Right lobe of liver (tissue), 6 donors: ENCODE measurements at regions not wholly inside any gene's neighbourhood (a gene's known extent, or its start where the extent isn't known, plus 50 kb on each side); places are given as distances from the start of the nearest gene placed in this dataset.

ENCODE experiments used
- ATAC-seq, 4 donors: fragments of 200-7000 bp; cut with Tn5 transposase; one replicate each; pipeline ENCODE4 v1.9.1; 2020; ENCODE audit warnings: mild to moderate bottlenecking in 4 of 4, moderate library complexity in 4 of 4
- DNase-seq, 3 donors: peaks; one replicate each; pipeline ENCODE4 v3.0.0-alpha.2; 2020
- H3K27ac ChIP-seq, 3 donors: fragments of 200-600 bp; one replicate each; pipeline ENCODE4 v1.8.0; 2022
- H3K27me3 ChIP-seq, 2 donors: fragments of 200-600 bp; one replicate each; pipeline ENCODE4 v1.8.0; 2022
- H3K36me3 ChIP-seq, 4 donors: fragments of 200-600 bp; sonication (generic) in 1 of 4; one replicate each; pipeline versions ENCODE4 v1.5.1 to v1.8.0; 2017 to 2022; ENCODE audit warnings: control low read depth in 1 of 4
- H3K4me1 ChIP-seq, 4 donors: fragments of 200-600 bp; sonication (generic) in 1 of 4; one replicate each; pipeline versions ENCODE4 v1.5.1 to v1.8.0; 2017 to 2022; ENCODE audit warnings: control low read depth in 1 of 4
- H3K4me3 ChIP-seq, 3 donors: fragments of 200-600 bp; one replicate each; pipeline ENCODE4 v1.8.0; 2022
- H3K9me3 ChIP-seq, 4 donors: fragments of 200-600 bp; sonication (generic) in 1 of 4; one replicate each; pipeline versions ENCODE4 v1.5.1 to v1.8.0; 2017 to 2022; ENCODE audit warnings: control low read depth in 1 of 4
- CTCF ChIP-seq, 4 donors: fragments of 200-600 bp in 3 of 4; fragments of 450-650 bp in 1 of 4; IDR thresholded peaks; one replicate each; pipeline versions ENCODE4 v1.5.1 to v1.8.0; 2016 to 2022; ENCODE audit warnings: antibody characterized with exemption in 4 of 4, mild to moderate bottlenecking in 2 of 4
- POLR2A ChIP-seq: fragments of 450-650 bp; IDR thresholded peaks from one replicate; pipeline ENCODE4 v1.6.1; 2017; ENCODE audit warnings: antibody characterized with exemption, mild to moderate bottlenecking
- WGBS: methylation state at CpG from one replicate; pipeline ENCODE4 v1.1.6; 2018; ENCODE audit warnings: low coverage, low lambda C conversion rate; ENCODE audit not compliant: insufficient coverage; ENCODE audit errors: missing lambda C conversion rate; 5-methylcytosine and 5-hydroxymethylcytosine counted together
- intact Hi-C, 2 donors: fragments of 100-400 bp; cut with DNase I; formaldehyde crosslinking; loops; one replicate each; pipeline versions ENCODE4 v1.11.2 to v1.14.1; 2022
- donor health status: DM: no; HTN: yes; CAD: no.
- donor health status: DM: no; HTN: no; CAD: no.
- donor health status: DM: no; HTN: no; CAD: no.
- donor health status: DM: no; HTN: yes; CAD: no.
- donor health status: DM: no; HTN: yes; CAD: no.

- Histone ChIP-seq H3K27me3 (no peaks in the 10 kb centered on the region), H3K9me3 (no peaks in the 10 kb centered on the region), H3K4me1 (no peaks in the 10 kb centered on the region), H3K36me3 (no peaks in the 10 kb centered on the region), H3K27ac (no peak overlapping the region), H3K4me3 (no peak overlapping the region)
- TF ChIP-seq POLR2A: no peak
- TF ChIP-seq CTCF (IDR thresholded peaks at IDR 0.05): no peak
- intact Hi-C loops: no loop called here
- 70% methylated on average over 3 of the region's 5 CpGs for whole genome bisulfite sequencing
- DNase-seq (no peak), ATAC-seq (no peak)
Measured at GRCh38 chr7:46838463-46838862, 743.4 kb downstream of the TNS3 start.

DNA sequence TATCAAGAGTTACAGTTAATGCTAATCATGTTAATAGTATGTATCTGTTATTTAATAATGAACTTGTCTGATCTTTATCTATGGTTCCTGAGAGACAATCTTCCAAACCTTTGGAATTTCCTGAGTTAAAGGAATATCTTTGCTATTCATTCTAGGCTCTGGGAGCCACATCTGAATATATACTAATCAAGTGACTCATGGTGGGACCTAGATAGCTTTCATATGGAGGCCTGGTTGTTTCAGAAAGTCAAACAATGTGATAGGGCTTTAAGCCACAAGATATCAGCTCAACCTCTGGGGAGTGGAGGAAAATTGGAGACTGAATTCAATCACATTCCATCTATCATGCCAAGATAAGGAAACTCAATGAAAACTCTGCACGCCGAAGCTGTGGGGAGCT, 746.4 kb downstream of the TNS3 start:
- WGBS: 80% methylated on average over 2 of the region's 2 CpGs
- Histone ChIP-seq H3K4me1 (no peaks in the 10 kb centered on the region), H3K36me3 (no peaks in the 10 kb centered on the region), H3K4me3 (no peak overlapping the region), H3K9me3 (no peaks in the 10 kb centered on the region), H3K27me3 (no peaks in the 10 kb centered on the region), H3K27ac (no peak overlapping the region)
- DNase-seq: no peak
- ATAC-seq: no peak
- intact Hi-C loops: no loop called here
- TF ChIP-seq CTCF (IDR thresholded peaks at IDR 0.05) (no peak), POLR2A (no peak)

- intact Hi-C loops: no loop called here
- WGBS: 77% methylated on average over 5 of the region's 5 CpGs
- Histone ChIP-seq H3K27ac (no peak overlapping the region), H3K36me3 (no peaks in the 10 kb centered on the region), H3K4me1 (no peaks in the 10 kb centered on the region), H3K9me3 (no peaks in the 10 kb centered on the region), H3K4me3 (no peak overlapping the region), H3K27me3 (no peaks in the 10 kb centered on the region)
- TF ChIP-seq POLR2A: no peak
- no peak for TF ChIP-seq CTCF (IDR thresholded peaks at IDR 0.05)
- DNase-seq (no peak), ATAC-seq (no peak)
Measured at GRCh38 chr7:46834921-46835320, 747.0 kb downstream of the TNS3 start.

- WGBS: 50% methylated on average over 1 of the region's 1 CpG
- TF ChIP-seq CTCF (IDR thresholded peaks at IDR 0.05): no peak
- no peak for TF ChIP-seq POLR2A
- no peak for ATAC-seq
Measured at GRCh38 chr7:46833197-46833596, 748.7 kb downstream of the TNS3 start.

DNA sequence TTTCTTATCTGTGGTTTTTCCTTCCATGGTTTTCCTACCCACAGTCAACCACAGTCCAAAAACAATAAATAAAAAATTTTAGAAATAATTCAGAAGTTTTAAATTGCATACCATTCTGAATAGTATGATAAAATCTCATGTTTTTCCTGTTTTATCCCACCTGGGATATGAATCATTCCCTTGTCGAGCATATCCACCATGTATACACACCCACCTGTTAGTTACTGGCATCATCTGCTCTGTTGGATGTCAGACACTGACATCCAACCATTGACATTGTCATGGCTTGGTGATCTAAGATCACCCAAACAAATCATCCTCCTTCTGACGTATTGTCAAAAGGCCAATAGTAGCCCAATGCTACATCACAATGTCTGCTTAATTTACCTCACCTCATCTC, 749.8 kb downstream of the TNS3 start:
- Histone ChIP-seq H3K27ac (no peak overlapping the region), H3K27me3 (no peaks in the 10 kb centered on the region), H3K36me3 (no peaks in the 10 kb centered on the region), H3K4me3 (no peak overlapping the region), H3K9me3 (no peaks in the 10 kb centered on the region), H3K4me1 (no peaks in the 10 kb centered on the region)
- WGBS: 44% methylated on average over 2 of the region's 2 CpGs
- no peak for TF ChIP-seq CTCF (IDR thresholded peaks at IDR 0.05)
- TF ChIP-seq POLR2A: no peak
- DNase-seq (no peak), ATAC-seq (no peak)
- intact Hi-C loops: no loop called here

More at GRCh38 chr7:46833197-46833596, 748.7 kb downstream of the TNS3 start:
- H3K4me3 ChIP-seq: no peak overlapping the region
- no peaks in the 10 kb centered on the region for H3K4me1 ChIP-seq
- no peaks in the 10 kb centered on the region for H3K27me3 ChIP-seq
- intact Hi-C loops: no loop called here
- DNase-seq: no peak
- H3K27ac ChIP-seq: no peak overlapping the region
- H3K9me3 ChIP-seq: no peaks in the 10 kb centered on the region
- no peaks in the 10 kb centered on the region for H3K36me3 ChIP-seq
